ENCODE measurements at regions not wholly inside any gene's neighbourhood (a gene's known extent, or its start where the extent isn't known, plus 50 kb on each side); places are given as distances from the start of the nearest gene placed in this dataset.
A peak's percentile ranks its signal among the peaks of the same experiment; 100 is the strongest.

GRCh38 chr22:49213731-49214352 is 613.8 kb downstream of the BRD1 start:
- no peak for DNase-seq

GRCh38 chr22:49212466-49212865 is 615.2 kb downstream of the BRD1 start:
- DNase-seq: no peak

DNA sequence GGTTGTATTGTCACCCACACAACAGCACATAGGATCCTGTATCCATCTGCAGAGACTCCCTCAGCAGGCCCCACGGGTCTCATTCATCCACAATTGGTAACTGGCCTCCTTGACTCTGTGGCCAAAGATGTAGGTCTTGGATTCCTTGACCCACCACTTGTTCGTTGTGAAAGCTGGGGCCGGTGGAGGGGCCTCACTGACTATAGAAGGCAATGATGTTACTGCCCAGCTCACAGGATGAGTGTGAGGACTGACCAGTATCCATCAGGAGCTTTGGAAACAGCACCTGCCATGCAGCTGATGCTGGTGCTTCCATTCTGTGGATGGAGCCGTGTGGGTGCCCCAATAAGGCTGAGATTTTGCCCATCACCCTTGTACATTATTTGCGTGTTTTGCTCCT is 615.7 kb downstream of the BRD1 start:
- no peak for DNase-seq

DNA sequence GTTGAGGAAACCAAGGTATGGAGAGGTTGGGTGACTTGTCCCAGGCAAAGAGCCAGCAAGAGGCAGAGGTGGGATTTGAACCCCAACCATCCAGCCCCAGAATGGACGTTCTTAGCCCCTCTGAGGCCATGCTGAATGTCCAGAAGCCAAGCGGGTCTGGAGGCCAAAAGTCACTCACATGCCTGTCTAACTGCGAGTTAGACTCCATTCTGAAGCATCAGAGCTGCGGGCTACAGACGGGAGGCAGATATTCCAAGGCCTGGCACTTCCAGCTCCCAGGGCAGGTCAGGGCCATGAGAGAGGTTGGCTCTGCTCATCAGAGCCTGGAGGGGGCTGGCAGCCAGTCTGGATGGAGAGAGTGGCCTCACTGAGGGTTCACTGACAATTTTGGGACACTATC is 616.5 kb downstream of the BRD1 start:
- DNase-seq: no peak

DNA sequence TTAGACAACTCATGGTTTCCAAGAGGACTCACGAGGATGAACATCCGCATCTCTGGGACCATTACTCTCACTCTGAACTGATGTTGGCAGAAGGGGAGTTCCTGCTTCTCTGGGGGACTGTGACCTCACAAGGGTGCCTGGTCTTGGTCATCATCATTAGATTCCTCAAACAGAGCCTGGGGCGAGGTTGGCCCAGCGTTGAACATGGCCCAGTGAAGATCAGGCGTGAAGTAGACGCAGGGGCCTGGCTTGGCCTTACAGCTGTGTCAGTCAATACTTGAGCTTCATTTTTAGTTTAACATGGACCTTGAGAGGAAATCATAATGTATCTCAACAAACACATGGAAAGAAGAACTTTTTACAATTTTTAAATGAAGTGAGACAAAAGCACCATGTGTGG is 617.1 kb downstream of the BRD1 start:
- no peak for DNase-seq

DNA sequence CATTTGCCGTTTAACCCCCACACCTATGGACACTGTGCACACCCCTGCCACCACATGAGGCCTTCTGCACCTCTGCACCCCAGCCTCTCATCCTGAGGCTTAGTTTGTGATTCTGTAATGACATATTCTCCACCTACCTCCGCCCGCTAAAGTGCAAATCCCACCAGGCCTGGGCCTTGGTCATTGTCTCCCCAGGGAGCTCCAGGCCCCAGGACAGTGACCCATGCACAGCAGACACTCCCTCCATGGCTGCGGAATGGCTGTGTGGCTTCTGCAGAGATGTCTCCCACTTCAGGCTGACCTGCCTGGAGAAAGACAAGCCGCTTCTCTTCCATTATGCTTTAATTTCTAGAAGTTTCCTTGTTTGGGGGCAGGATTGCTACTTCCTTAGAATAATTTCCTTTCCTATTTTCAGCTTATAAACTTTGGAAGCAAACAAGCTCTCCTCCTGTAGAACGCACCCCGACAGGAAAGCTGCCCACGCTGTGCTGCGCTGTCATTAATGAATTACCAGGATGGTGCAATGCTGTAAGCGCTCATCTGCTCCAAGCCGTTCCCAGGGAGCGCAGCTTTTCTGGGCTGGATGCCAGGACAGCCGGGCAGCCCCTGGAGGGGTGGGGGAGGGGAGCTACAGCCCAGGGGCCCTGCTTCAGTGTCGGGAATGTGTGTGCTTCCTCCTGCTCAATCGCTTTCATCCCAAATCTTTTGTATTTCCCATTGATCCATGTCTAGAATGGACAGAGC is 618.0 kb downstream of the BRD1 start:
- peak; percentile 68 for DNase-seq

DNA sequence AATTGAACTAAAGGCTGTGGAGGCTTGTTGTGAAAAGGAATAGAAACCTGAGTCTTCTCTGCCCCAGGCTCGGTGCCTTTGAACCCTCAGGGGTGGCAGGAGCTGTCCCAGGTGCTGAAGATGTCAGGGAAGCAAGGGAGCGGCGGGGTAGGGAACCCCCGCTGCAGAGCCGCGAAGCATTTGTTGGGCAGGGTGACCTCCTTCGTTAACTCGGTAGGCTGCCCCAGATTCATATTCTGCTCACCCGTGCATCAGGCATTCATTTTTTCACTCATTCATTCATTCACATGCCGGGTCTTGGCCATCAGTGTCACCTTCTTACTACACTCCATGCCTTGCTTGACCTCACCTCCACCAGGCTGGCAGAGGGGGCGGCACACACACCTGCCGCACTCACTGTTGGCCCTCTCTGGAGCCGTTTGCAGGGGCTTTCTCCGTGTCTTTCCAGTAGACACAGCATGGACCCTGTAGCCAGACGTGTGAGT is 618.9 kb downstream of the BRD1 start:
- no peak for DNase-seq

GRCh38 chr22:49208004-49208402 is 619.7 kb downstream of the BRD1 start:
- DNase-seq: no peak

- no peak for DNase-seq
Observed at GRCh38 chr22:49207008-49208003, 620.4 kb downstream of the BRD1 start.

GRCh38 chr22:49206281-49206680 is 621.4 kb downstream of the BRD1 start:
- DNase-seq: no peak

- no peak for DNase-seq
Observed at GRCh38 chr22:49205483-49205800, 622.2 kb downstream of the BRD1 start.

- no peak for DNase-seq
Observed at GRCh38 chr22:49204599-49205482, 622.8 kb downstream of the BRD1 start.

DNA sequence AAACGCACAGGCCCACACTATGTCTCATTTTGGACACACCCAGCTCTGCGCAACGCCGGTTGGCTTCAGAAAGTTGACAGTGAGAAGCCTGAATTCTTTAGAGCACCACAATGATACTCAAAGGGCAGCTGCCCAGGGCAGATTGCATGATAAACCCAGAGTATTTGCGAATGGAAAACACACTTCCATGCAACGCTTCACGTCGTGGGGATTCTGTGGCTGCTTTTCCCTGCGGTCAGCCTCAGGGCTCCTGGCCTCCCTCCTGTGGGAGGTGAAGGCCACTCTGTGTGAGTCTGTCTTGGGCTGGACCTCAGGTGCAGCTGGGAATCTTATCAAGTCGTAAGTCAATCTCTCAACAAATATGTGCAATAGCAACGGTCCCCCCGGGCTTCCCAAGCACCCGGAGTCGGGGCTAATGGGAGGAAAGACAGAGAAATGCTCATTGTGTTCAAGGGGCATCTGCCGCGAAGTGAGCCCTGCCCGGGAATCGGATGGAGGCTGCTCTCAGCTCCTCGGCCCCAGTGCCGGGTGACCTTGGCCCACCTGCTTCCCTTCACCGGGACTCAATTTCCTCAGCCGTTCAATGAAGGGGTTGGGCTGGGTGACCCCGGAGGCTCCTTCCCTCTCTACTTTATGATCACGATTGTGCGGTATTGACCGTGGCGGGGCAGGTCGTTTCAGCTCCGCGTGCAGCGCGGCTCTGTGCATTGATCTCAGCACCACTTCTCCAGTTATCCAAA is 623.6 kb downstream of the BRD1 start:
- DNase-seq: no peak

- DNase-seq: no peak
Observed at GRCh38 chr22:49203091-49203858, 624.4 kb downstream of the BRD1 start.

DNA sequence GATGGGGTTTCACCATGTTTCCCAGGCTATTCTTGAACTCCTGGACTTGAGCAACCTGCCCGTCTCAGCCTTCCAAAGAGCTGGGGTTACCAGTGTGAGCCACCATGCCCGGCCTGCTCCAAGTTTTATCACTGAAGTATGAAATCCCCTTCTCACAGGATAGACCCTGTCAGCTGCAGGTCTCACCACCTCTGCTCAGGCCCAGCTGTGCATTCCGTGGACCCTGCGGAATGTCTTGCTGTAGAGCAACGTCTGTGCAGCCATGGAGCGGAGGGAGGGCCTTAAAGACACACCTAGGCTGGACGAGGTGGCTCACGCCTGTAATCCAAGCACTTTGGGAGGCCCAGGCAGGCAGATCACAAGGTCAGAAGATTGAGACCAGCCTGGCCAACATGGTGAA is 625.4 kb downstream of the BRD1 start:
- DNase-seq: no peak

DNA sequence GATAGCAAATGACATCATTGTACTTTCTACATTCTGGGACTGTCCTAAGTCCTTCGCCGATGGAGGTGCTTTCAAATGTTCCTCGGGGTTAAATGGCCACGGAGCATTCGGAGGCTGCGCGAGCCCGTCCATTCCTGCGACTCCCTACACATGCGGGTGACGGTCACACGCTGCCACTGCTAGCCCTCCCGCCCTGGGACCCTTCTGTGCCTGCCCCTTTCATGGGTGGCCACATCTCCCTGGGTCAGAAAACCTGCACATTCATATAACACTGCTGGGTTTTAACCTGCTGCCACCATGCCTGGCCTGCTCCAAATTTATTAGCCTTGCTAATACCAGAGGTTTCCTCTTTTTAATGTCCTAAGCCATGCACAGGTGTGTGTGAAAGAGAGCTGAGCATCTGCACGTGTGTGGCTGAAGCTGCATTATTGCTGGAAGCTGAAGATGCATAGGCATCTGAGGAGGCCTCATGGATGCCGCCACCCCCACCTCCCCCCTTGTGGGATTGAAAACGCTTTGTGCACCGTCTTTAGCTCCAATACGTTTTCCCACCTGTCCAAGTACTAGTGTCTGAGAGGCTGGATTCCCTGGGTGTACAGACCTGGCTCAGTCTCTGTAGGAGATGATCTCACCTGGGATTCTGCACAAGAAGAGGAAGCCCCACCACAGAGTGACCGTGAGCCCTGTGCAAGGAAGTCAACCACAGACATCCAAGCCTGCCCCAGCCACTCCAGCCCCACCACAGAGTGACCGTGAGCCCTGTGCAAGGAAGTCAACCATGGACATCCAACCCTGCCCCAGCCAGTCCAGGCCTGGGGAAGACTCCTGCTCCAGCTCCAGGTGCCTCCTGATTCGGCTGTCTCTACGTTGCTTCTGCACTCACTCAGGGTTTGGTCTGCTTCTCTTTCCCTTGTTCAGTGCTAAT is 626.4 kb downstream of the BRD1 start:
- no peak for DNase-seq

GRCh38 chr22:49199224-49199623 is 628.4 kb downstream of the BRD1 start:
- DNase-seq: no peak

GRCh38 chr22:49198705-49199084 is 629.0 kb downstream of the BRD1 start:
- DNase-seq: no peak

DNA sequence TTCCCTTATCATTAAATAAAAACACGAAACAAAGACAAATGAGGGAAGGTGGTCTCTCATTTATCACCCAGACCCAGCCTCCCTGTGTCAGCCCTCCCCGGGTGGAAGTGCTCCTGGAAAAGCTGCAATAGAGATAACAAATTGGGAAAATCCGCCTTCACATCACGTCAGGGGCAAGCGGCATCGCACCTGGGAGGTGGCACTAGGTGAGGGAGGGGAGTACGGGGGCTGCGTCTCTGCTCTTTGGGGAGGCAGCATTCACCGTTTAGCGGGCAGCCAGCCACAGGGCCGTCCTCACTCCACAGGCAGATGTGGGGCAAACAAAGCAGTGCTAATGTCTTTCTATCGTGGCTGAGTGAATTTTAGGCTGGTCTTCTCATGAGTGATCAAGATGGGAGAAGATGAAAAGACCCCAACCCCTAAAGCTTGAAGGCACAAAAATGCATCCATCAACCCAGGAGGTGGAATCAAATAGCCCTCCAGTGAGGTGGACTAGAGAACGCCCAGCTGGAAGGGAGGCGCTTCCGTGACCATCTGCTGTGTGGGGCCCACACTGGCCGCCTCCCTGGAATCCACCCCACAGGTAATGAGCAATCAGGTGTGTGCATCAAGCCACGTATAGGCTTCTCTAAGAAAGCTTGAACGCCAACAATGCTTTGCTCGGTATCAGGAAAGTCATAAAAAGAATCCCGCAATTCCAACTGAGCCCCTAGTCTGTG is 629.5 kb downstream of the BRD1 start:
- DNase-seq: no peak
